ENCODE measurements at regions not wholly inside any gene's neighbourhood (a gene's known extent, or its start where the extent isn't known, plus 50 kb on each side); places are given as distances from the start of the nearest gene placed in this dataset.
"Not testable (repeated sequence)": the region's sequence is repeated elsewhere in the genome, so short reads cannot be mapped to it uniquely, and the experiment has no call there.

DNA sequence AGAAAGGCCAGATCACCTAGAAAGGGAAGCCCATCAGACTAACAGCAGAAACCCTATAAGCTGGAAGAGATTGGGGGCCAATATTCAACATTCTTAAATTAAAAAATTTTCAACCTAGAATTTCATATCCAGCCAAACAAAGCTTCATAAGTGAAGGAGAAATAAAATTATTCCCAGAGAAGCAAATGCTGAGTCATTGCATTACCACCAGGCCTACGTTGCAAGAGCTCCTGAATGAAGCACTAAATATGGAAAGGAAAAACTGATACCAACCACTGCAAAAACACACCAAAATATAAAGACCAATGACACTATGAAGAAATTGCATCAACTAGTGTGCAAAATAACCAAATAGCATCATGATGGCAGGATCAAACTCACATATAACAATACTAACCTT lies 453.4 kb upstream of the PITX2 start:
- TF ChIP-seq CTCF, POLR2AphosphoS5, POLR2A (IDR thresholded peaks at IDR 0.05): not testable (repeated sequence)
